WERI-Rb-1 (cell line): ENCODE measurements at regions not wholly inside any gene's neighbourhood (a gene's known extent, or its start where the extent isn't known, plus 50 kb on each side); places are given as distances from the start of the nearest gene placed in this dataset.

Experiments used
- DNase-seq: peaks from one replicate; pipeline ENCODE4 v3.0.0-alpha.2; 2020
- H3K27ac ChIP-seq: fragments of 250-450 bp; sonication (Bioruptor Pico); 2 replicates; pipeline ENCODE4 v1.5.1; 2020; ENCODE audit warnings: mild to moderate bottlenecking, moderate library complexity
- H3K27me3 ChIP-seq: fragments of 250-450 bp; sonication (Bioruptor Pico); 2 replicates; pipeline ENCODE4 v1.5.1; 2021; ENCODE audit warnings: mild to moderate bottlenecking, low read depth, moderate library complexity; ENCODE audit not compliant: insufficient read depth, severe bottlenecking
- H3K36me3 ChIP-seq: fragments of 250-450 bp; sonication (Bioruptor Pico); 2 replicates; pipeline ENCODE4 v1.5.1; 2020; ENCODE audit warnings: mild to moderate bottlenecking, moderate library complexity
- H3K4me3 ChIP-seq: 2 replicates; pipeline ENCODE4 v1.5.1; 2011; ENCODE audit warnings: low read depth, mild to moderate bottlenecking, control low read depth, low read length
- H3K9me3 ChIP-seq: fragments of 250-450 bp; sonication (Bioruptor Pico); 2 replicates; pipeline ENCODE4 v1.5.1; 2021; ENCODE audit warnings: mild to moderate bottlenecking, moderate library complexity; ENCODE audit not compliant: severe bottlenecking
- TF ChIP-seq, protein P1 (sequence below): IDR thresholded peaks from 2 replicates; pipeline ENCODE4 v1.5.1; 2011; ENCODE audit warnings: low read depth, mild to moderate bottlenecking, control low read depth, inconsistent platforms, low read length

DNA sequence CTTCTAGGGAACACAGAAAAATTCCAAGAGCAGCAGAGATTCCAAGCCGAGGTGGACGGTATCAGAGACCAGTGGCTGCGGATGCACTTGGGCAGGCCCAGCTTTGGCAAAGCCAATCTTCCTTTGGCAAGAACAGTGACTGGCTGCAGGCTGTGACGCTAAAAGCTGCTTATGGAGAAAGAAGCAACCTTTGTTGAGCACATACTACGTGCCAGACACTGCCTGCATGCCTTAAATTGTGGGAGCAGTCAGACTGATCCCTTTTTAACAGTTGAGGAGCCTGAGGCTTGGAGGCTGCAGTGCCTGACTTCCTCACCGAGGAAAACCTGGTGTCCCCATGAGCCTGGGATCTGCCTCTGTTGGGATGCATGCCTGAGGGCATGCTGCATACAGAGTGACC, 69.0 kb upstream of the AMZ2 start:
- DNase-seq, result no peak
- Histone ChIP-seq H3K27me3 (no peaks in the 10 kb centered on the region), H3K9me3 (no peaks in the 10 kb centered on the region), H3K4me3 (no peak overlapping the region), H3K27ac (no peak overlapping the region), H3K36me3 (no peaks in the 10 kb centered on the region)
- TF ChIP-seq, protein P1, sequence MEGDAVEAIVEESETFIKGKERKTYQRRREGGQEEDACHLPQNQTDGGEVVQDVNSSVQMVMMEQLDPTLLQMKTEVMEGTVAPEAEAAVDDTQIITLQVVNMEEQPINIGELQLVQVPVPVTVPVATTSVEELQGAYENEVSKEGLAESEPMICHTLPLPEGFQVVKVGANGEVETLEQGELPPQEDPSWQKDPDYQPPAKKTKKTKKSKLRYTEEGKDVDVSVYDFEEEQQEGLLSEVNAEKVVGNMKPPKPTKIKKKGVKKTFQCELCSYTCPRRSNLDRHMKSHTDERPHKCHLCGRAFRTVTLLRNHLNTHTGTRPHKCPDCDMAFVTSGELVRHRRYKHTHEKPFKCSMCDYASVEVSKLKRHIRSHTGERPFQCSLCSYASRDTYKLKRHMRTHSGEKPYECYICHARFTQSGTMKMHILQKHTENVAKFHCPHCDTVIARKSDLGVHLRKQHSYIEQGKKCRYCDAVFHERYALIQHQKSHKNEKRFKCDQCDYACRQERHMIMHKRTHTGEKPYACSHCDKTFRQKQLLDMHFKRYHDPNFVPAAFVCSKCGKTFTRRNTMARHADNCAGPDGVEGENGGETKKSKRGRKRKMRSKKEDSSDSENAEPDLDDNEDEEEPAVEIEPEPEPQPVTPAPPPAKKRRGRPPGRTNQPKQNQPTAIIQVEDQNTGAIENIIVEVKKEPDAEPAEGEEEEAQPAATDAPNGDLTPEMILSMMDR, result no peak

DNA sequence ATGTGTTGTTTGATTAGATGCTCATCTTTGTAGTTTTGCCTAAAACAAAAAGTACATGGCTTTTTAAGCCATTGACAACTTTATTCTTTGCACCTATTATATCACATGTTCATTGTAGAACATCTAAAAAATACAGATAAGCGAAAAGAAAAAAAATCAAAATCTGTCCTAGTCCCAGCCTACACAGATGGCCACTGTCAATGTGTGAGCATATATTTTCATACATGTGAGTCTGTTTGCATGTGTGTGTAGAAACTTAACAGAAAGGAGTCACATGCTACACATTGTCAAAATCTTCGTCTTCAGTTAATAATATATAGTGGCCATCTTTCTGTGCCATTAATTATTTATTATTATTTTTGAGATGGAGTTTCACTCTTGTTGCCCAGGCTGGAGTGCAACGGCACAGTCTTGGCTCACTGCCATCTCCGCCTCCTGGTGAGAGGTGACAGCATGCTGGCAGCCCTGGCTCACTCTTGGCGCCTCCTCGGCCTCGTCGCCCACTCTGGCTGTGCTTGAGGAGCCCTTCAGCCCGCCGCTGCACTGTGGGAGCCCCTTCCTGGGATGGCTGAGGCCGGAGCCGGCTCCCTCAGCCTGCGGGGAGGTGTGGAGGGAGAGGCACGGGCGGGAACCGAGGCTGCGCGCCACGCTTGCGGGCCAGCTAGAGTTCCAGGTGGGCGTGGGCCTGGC, 68.5 kb upstream of the AMZ2 start:
- H3K9me3 ChIP-seq, result no peaks in the 10 kb centered on the region
- DNase-seq, result no peak
- TF ChIP-seq, protein P1, result no peak
- H3K4me3 ChIP-seq, result no peak overlapping the region
- H3K27ac ChIP-seq, result no peak overlapping the region
- no peaks in the 10 kb centered on the region for H3K27me3 ChIP-seq
- no peaks in the 10 kb centered on the region for H3K36me3 ChIP-seq

DNA sequence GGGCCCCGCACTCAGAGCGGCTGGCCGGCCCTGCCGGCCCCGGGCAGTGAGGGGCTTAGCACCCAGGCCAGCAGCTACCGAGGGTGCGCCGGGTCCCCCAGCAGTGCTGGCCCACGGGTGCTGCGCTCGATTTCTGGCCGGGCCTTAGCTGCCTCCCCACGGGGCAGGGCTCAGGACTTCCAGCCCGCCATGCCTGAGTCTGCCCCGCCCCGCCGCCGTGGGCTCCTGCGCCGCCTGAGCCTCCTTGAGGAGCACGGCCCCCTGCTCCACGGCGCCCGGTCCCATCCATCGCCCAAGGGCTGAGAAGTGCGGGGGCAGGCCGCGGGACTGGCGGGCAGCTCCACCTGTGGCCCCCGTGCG, 67.9 kb upstream of the AMZ2 start:
- H3K27me3 ChIP-seq, result no peaks in the 10 kb centered on the region
- no peaks in the 10 kb centered on the region for H3K36me3 ChIP-seq
- H3K4me3 ChIP-seq, result no peak overlapping the region
- H3K9me3 ChIP-seq, result no peaks in the 10 kb centered on the region
- no peak for DNase-seq
- TF ChIP-seq, protein P1, result no peak
- H3K27ac ChIP-seq, result no peak overlapping the region

DNA sequence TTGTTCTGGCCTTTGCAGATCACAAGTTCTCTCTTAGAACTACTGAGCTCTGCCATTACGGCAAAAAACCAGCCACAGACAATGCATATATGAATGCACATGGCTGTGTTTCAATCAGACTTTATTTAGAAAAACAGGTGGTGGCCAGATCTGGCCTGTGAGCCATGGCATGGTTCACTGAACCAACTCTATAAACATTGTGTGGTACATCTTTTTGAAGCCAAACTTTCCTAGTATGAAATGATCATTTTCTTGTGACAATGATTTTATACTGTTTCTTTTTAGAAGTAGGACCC, 65.9 kb upstream of the AMZ2 start:
- no peak for DNase-seq
- H3K27me3 ChIP-seq, result no peaks in the 10 kb centered on the region
- no peak overlapping the region for H3K4me3 ChIP-seq
- no peaks in the 10 kb centered on the region for H3K36me3 ChIP-seq
- no peak overlapping the region for H3K27ac ChIP-seq
- TF ChIP-seq, protein P1, result no peak
- no peaks in the 10 kb centered on the region for H3K9me3 ChIP-seq

DNA sequence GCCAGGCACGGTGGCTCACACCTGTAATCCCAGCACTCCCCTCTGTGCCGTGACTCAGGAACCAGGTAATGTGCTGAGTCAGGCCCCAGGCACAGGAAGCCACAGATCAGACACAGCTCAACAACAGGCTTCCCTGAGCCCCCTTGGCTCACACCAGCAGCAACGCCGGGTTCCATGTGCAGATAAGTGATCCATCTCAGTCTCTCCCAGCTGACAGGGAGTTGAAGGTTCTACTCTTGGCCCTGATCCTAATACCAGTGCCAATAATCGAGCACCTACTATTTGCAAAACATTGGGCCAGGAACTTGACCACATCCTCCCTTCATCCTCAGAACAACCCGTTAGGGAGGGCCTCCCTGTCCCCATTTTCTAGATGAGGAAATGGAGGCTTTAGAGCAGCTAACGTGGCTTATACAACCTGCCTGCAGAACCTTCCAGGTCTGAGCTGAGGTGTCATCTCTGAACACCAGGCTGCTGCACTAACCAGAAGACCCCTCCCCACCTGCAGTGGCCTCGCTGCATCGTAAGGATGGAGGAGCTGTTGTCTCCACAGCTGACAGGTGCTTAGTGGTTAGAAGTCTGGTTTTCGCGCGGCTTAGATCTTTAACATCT, 64.8 kb upstream of the AMZ2 start:
- TF ChIP-seq, protein P1, result no peak
- Histone ChIP-seq H3K27me3 (no peaks in the 10 kb centered on the region), H3K27ac (no peak overlapping the region), H3K4me3 (no peak overlapping the region), H3K36me3 (no peaks in the 10 kb centered on the region), H3K9me3 (no peaks in the 10 kb centered on the region)
- no peak for DNase-seq

DNA sequence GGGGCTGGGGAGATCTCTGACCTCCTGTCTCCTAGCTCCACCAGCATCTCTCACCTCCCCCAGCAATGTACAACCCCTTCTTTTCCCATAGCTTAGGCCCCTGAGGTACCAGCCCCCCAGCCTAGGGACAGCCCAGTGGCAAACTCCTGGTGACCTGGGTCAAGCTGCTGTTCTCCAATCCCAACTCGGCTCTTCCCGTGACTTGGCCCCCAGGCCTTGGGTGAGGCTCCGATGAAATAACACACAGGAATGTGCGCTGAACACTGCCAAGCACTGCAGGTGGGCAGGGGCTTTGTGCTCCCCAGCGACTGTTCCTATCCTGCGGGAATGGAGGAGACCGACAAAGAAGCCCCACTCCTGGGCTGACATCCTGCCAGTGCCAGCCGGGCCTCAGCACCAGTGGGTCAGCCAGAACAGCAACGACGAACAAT, 63.7 kb upstream of the AMZ2 start:
- H3K4me3 ChIP-seq, result no peak overlapping the region
- no peaks in the 10 kb centered on the region for H3K27me3 ChIP-seq
- no peak for DNase-seq
- no peaks in the 10 kb centered on the region for H3K36me3 ChIP-seq
- TF ChIP-seq, protein P1, result no peak
- H3K9me3 ChIP-seq, result no peaks in the 10 kb centered on the region
- no peak overlapping the region for H3K27ac ChIP-seq
